ENCODE measurements at regions not wholly inside any gene's neighbourhood (a gene's known extent, or its start where the extent isn't known, plus 50 kb on each side); places are given as distances from the start of the nearest gene placed in this dataset.

DNA sequence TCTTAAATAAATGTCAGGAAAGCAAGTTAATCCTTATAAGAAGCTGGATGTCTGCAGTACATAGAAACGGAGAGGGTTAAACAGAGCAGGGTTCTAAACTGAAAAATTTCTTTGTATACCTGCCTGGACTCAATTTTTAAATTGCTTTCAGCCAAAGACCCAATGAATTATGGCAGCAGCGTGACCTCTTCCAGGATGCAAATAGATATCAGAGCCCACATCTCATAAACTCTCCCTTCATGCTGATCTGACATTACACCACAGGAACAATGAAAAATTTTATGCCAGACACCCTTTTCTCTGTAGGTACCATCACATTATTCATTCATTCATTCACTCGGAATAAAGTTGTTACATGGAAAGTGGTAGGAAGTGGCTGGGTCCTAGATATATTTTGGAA, 236.4 kb downstream of the NUF2 start:
- ATAC-seq = no peak
- Histone ChIP-seq H3K9me3 (no peaks in the 10 kb centered on the region), H3K36me3 (no peaks in the 10 kb centered on the region), H3K27ac (no peak overlapping the region), H3K4me3 (no peak overlapping the region), H3K4me1 (no peaks in the 10 kb centered on the region), H3K27me3 (no peaks in the 10 kb centered on the region)
- DNase-seq = no peak
- TF ChIP-seq, protein P1, sequence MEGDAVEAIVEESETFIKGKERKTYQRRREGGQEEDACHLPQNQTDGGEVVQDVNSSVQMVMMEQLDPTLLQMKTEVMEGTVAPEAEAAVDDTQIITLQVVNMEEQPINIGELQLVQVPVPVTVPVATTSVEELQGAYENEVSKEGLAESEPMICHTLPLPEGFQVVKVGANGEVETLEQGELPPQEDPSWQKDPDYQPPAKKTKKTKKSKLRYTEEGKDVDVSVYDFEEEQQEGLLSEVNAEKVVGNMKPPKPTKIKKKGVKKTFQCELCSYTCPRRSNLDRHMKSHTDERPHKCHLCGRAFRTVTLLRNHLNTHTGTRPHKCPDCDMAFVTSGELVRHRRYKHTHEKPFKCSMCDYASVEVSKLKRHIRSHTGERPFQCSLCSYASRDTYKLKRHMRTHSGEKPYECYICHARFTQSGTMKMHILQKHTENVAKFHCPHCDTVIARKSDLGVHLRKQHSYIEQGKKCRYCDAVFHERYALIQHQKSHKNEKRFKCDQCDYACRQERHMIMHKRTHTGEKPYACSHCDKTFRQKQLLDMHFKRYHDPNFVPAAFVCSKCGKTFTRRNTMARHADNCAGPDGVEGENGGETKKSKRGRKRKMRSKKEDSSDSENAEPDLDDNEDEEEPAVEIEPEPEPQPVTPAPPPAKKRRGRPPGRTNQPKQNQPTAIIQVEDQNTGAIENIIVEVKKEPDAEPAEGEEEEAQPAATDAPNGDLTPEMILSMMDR (IDR thresholded peaks at IDR 0.05) = no peak
- intact Hi-C loops (cut with DNase I) = no loop called here

DNA sequence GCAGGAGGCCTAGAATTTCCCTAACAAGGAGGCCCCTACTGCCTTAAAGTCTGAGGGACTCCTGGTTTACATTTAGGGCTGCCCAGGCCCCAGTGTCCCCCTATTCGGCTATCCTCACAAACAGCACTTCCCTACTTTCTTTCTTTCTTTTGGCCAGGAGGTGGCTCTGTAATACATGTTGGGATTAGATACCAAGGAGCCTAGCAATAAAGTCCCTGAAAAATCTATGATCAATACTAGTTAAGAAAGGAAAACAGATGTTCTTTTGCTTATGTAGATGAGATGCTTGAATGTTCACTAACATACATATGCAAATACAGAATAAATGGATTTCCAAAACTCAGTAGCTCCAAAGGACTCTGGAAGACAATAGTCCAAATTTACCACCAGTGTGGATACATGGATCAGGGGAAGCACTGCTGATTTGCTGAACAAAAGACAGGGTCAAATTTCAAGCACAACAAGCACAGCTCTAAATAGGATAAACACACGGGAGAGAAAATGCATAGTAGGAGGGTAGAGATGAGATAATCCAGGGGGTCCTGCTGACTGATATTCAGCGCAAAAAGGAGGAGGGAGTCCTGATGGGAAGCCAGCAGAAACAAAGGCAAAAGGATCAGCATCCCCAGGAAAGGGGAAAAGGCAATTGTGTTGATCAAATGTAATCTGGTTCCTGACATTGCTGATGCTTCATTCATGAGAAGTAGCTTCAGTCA, 240.0 kb downstream of the NUF2 start:
- H3K36me3 ChIP-seq = no peaks in the 10 kb centered on the region
- H3K4me1 ChIP-seq = no peaks in the 10 kb centered on the region
- H3K4me3 ChIP-seq = no peak overlapping the region
- H3K27me3 ChIP-seq = no peaks in the 10 kb centered on the region
- ATAC-seq (no peak), DNase-seq (peak in 1 of 4 donors; percentile 10)
- H3K27ac ChIP-seq = no peak overlapping the region
- TF ChIP-seq, protein P1 (IDR thresholded peaks at IDR 0.05) = peak in 1 of 2 donors; percentile 17
- intact Hi-C loops (cut with DNase I) = no loop called here
- H3K9me3 ChIP-seq = no peaks in the 10 kb centered on the region

- H3K9me3 ChIP-seq = no peaks in the 10 kb centered on the region
- intact Hi-C loops (cut with DNase I) = no loop called here
- H3K4me3 ChIP-seq = no peak overlapping the region
- H3K36me3 ChIP-seq = no peaks in the 10 kb centered on the region
- TF ChIP-seq, protein P1 (IDR thresholded peaks at IDR 0.05) = no peak
- ATAC-seq (no peak), DNase-seq (no peak)
- H3K4me1 ChIP-seq = no peaks in the 10 kb centered on the region
- no peaks in the 10 kb centered on the region for H3K27me3 ChIP-seq
- H3K27ac ChIP-seq = no peak overlapping the region
Measured at GRCh38 chr1:163562355-163562754, 240.6 kb downstream of the NUF2 start.

GRCh38 chr1:163565166-163565565, 243.4 kb downstream of the NUF2 start:
- intact Hi-C loops (cut with DNase I) = no loop called here
- no peaks in the 10 kb centered on the region for H3K36me3 ChIP-seq
- no peak for DNase-seq
- ATAC-seq = no peak
- TF ChIP-seq, protein P1 (IDR thresholded peaks at IDR 0.05) = no peak
- H3K4me3 ChIP-seq = no peak overlapping the region
- H3K4me1 ChIP-seq = no peaks in the 10 kb centered on the region
- no peak overlapping the region for H3K27ac ChIP-seq
- H3K9me3 ChIP-seq = no peaks in the 10 kb centered on the region
- no peaks in the 10 kb centered on the region for H3K27me3 ChIP-seq

DNA sequence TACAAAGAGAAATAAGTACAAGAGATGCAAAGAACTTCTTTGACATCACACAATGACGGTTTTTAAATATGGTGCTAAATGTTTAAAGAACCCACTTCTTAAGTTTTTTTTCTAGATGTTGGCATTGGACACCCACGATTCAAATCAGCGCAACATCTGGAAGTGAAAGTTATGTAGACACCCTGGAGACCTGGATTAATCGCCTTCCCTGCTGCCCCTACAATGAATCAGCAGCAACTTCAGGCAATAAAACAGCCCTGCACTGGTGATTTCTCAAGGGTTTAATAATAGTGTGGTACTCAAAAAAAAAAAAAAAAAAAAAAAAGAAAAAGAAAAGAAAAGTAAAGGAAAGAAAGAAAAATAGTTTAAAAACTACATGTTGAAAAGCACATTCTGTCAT, 248.3 kb downstream of the NUF2 start:
- Histone ChIP-seq H3K9me3 (no peaks in the 10 kb centered on the region), H3K27me3 (no peaks in the 10 kb centered on the region), H3K27ac (no peak overlapping the region), H3K36me3 (no peaks in the 10 kb centered on the region), H3K4me1 (no peaks in the 10 kb centered on the region), H3K4me3 (no peak overlapping the region)
- no peak for DNase-seq
- TF ChIP-seq, protein P1 (IDR thresholded peaks at IDR 0.05) = no peak
- ATAC-seq = no peak
- intact Hi-C loops (cut with DNase I) = no loop called here

Data from left lung (tissue), 4 donors.